ENCODE measurements at regions not wholly inside any gene's neighbourhood (a gene's known extent, or its start where the extent isn't known, plus 50 kb on each side); places are given as distances from the start of the nearest gene placed in this dataset.

GRCh38 chr18:78622251-78622906 lies 357.2 kb upstream of the SALL3 start:
- no peak for DNase-seq (ENCODE audit: low read depth in 2 of 2)

GRCh38 chr18:78622907-78623541 lies 356.6 kb upstream of the SALL3 start:
- DNase-seq (ENCODE audit: low read depth in 2 of 2): no peak

GRCh38 chr18:78624646-78625279 lies 354.9 kb upstream of the SALL3 start:
- no peak for DNase-seq (ENCODE audit: low read depth in 2 of 2)

- DNase-seq (ENCODE audit: low read depth in 2 of 2): no peak
Measured at GRCh38 chr18:78625847-78626246, 353.8 kb upstream of the SALL3 start.

GRCh38 chr18:78627551-78628346 lies 351.9 kb upstream of the SALL3 start:
- no peak for DNase-seq (ENCODE audit: low read depth in 2 of 2)

- no peak for DNase-seq (ENCODE audit: low read depth in 2 of 2)
Measured at GRCh38 chr18:78629426-78629825, 350.2 kb upstream of the SALL3 start.

GRCh38 chr18:78630356-78630755 lies 349.3 kb upstream of the SALL3 start:
- DNase-seq (ENCODE audit: low read depth in 2 of 2): no peak

GRCh38 chr18:78630981-78631510 lies 348.6 kb upstream of the SALL3 start:
- no peak for DNase-seq (ENCODE audit: low read depth in 2 of 2)

- DNase-seq (ENCODE audit: low read depth in 2 of 2): no peak
Measured at GRCh38 chr18:78632111-78632541, 347.5 kb upstream of the SALL3 start.

- DNase-seq (ENCODE audit: low read depth in 2 of 2): no peak
Measured at GRCh38 chr18:78634061-78634696, 345.4 kb upstream of the SALL3 start.

- no peak for DNase-seq (ENCODE audit: low read depth in 2 of 2)
Measured at GRCh38 chr18:78635093-78635800, 344.4 kb upstream of the SALL3 start.

- no peak for DNase-seq (ENCODE audit: low read depth in 2 of 2)
Measured at GRCh38 chr18:78636260-78636659, 343.4 kb upstream of the SALL3 start.

- no peak for DNase-seq (ENCODE audit: low read depth in 2 of 2)
Measured at GRCh38 chr18:78637442-78638402, 341.9 kb upstream of the SALL3 start.

- no peak for DNase-seq (ENCODE audit: low read depth in 2 of 2)
Measured at GRCh38 chr18:78639006-78639950, 340.3 kb upstream of the SALL3 start.

- no peak for DNase-seq (ENCODE audit: low read depth in 2 of 2)
Measured at GRCh38 chr18:78640246-78640995, 339.2 kb upstream of the SALL3 start.

- no peak for DNase-seq (ENCODE audit: low read depth in 2 of 2)
Measured at GRCh38 chr18:78641689-78642231, 337.9 kb upstream of the SALL3 start.

- no peak for DNase-seq (ENCODE audit: low read depth in 2 of 2)
Measured at GRCh38 chr18:78642296-78642951, 337.2 kb upstream of the SALL3 start.

Data from stimulated activated CD8-positive, alpha-beta memory T cell treated with anti-CD3 and anti-CD28 coated beads, Interleukin-7, amount 100 ng/mL, for 4 hours (primary cell).